ENCODE measurements at regions not wholly inside any gene's neighbourhood (a gene's known extent, or its start where the extent isn't known, plus 50 kb on each side); places are given as distances from the start of the nearest gene placed in this dataset.

- TF ChIP-seq GATA2 (IDR thresholded peaks at IDR 0.05; ENCODE audit: low read depth, low read length): no peak
- no peak for TF ChIP-seq GATA3 (IDR thresholded peaks at IDR 0.05; ENCODE audit: low read depth, low read length)
Observed at GRCh38 chr12:89138048-89138852, 214.1 kb downstream of the DUSP6 start.
